ENCODE measurements at regions not wholly inside any gene's neighbourhood (a gene's known extent, or its start where the extent isn't known, plus 50 kb on each side); places are given as distances from the start of the nearest gene placed in this dataset.
"Not testable (repeated sequence)": the region's sequence is repeated elsewhere in the genome, so short reads cannot be mapped to it uniquely, and the experiment has no call there.

GRCh38 chr2:76009484-76009883, 298.8 kb upstream of the GCFC2 start:
- DNase-seq (ENCODE audit: low read depth in 2 of 2): no peak

GRCh38 chr2:76008001-76008702, 297.4 kb upstream of the GCFC2 start:
- no peak for DNase-seq (ENCODE audit: low read depth in 2 of 2)

GRCh38 chr2:76000425-76000824, 289.7 kb upstream of the GCFC2 start:
- no peak for DNase-seq (ENCODE audit: low read depth in 2 of 2)

GRCh38 chr2:75998451-75998850, 287.7 kb upstream of the GCFC2 start:
- DNase-seq (ENCODE audit: low read depth in 2 of 2): no peak

- DNase-seq (ENCODE audit: low read depth in 2 of 2): no peak
Measured at GRCh38 chr2:75994759-75995158, 284.0 kb upstream of the GCFC2 start.

- DNase-seq (ENCODE audit: low read depth in 2 of 2): not testable (repeated sequence)
Measured at GRCh38 chr2:75988622-75989021, 277.9 kb upstream of the GCFC2 start.

GRCh38 chr2:75986617-75987016, 275.9 kb upstream of the GCFC2 start:
- DNase-seq (ENCODE audit: low read depth in 2 of 2): no peak

- no peak for DNase-seq (ENCODE audit: low read depth in 2 of 2)
Measured at GRCh38 chr2:75982719-75983118, 272.0 kb upstream of the GCFC2 start.

GRCh38 chr2:75964646-75965045, 253.9 kb upstream of the GCFC2 start:
- no peak for DNase-seq (ENCODE audit: low read depth in 2 of 2)

- no peak for DNase-seq (ENCODE audit: low read depth in 2 of 2)
Measured at GRCh38 chr2:75960472-75961009, 249.8 kb upstream of the GCFC2 start.

GRCh38 chr2:75959724-75960471, 249.2 kb upstream of the GCFC2 start:
- DNase-seq (ENCODE audit: low read depth in 2 of 2): no peak

- no peak for DNase-seq (ENCODE audit: low read depth in 2 of 2)
Measured at GRCh38 chr2:75954761-75955160, 244.0 kb upstream of the GCFC2 start.

- no peak for DNase-seq (ENCODE audit: low read depth in 2 of 2)
Measured at GRCh38 chr2:75952173-75952572, 241.5 kb upstream of the GCFC2 start.

GRCh38 chr2:75949385-75950030, 238.8 kb upstream of the GCFC2 start:
- no peak for DNase-seq (ENCODE audit: low read depth in 2 of 2)

- no peak for DNase-seq (ENCODE audit: low read depth in 2 of 2)
Measured at GRCh38 chr2:75936311-75936710, 225.6 kb upstream of the GCFC2 start.

- DNase-seq (ENCODE audit: low read depth in 2 of 2): no peak
Measured at GRCh38 chr2:75932996-75933395, 222.3 kb upstream of the GCFC2 start.

- DNase-seq (ENCODE audit: low read depth in 2 of 2): no peak
Measured at GRCh38 chr2:75928093-75928492, 217.4 kb upstream of the GCFC2 start.

- DNase-seq (ENCODE audit: low read depth in 2 of 2): no peak
Measured at GRCh38 chr2:75925331-75926024, 214.8 kb upstream of the GCFC2 start.

GRCh38 chr2:75922191-75922590, 211.5 kb upstream of the GCFC2 start:
- no peak for DNase-seq (ENCODE audit: low read depth in 2 of 2)

GRCh38 chr2:75920859-75921551, 210.3 kb upstream of the GCFC2 start:
- no peak for DNase-seq (ENCODE audit: low read depth in 2 of 2)

- no peak for DNase-seq (ENCODE audit: low read depth in 2 of 2)
Measured at GRCh38 chr2:75915851-75916634, 205.3 kb upstream of the GCFC2 start.
